ENCODE measurements at regions not wholly inside any gene's neighbourhood (a gene's known extent, or its start where the extent isn't known, plus 50 kb on each side); places are given as distances from the start of the nearest gene placed in this dataset.

- TF ChIP-seq CEBPZ (IDR thresholded peaks at IDR 0.05; ENCODE audit: low read depth, low read length), result no peak
- TF ChIP-seq BCLAF1 (IDR thresholded peaks at IDR 0.05), result no peak
- no peak for TF ChIP-seq ZBTB40 (IDR thresholded peaks at IDR 0.05; ENCODE audit: borderline replicate concordance)
- TF ChIP-seq GATAD2B (conservative IDR thresholded peaks at IDR 0.05; ENCODE audit: low read depth), result no peak
- TF ChIP-seq ATF2 (IDR thresholded peaks at IDR 0.05; ENCODE audit: low read length), result no peak
- no peak for TF ChIP-seq REST (IDR thresholded peaks at IDR 0.05; ENCODE audit: low read depth, low read length)
- TF ChIP-seq PAX8 (IDR thresholded peaks at IDR 0.05), result no peak
- TF ChIP-seq IKZF2 (IDR thresholded peaks at IDR 0.05), result no peak
- no peak for TF ChIP-seq YBX1 (IDR thresholded peaks at IDR 0.05)
- TF ChIP-seq CBFB (IDR thresholded peaks at IDR 0.05; ENCODE audit: low read depth), result no peak
- no peak for TF ChIP-seq POLR2A (IDR thresholded peaks at IDR 0.05; ENCODE audit: low read depth, low read length)
Measured at GRCh38 chr2:14011190-14011589, 621.3 kb upstream of the LRATD1 start (continued).
